Neuronal stem cell (in vitro differentiated cells): ENCODE measurements at regions not wholly inside any gene's neighbourhood (a gene's known extent, or its start where the extent isn't known, plus 50 kb on each side); places are given as distances from the start of the nearest gene placed in this dataset.

Source experiments
- DNase-seq: peaks from one replicate; pipeline ENCODE4 v3.0.0-alpha.2; 2013; ENCODE audit warnings: low spot score
- H2AFZ ChIP-seq: one replicate; pipeline ENCODE4 v1.6.1; 2013; ENCODE audit warnings: mild to moderate bottlenecking, low read length, inconsistent platforms
- H2AK5ac ChIP-seq: 2 replicates; pipeline ENCODE4 v1.6.1; 2013; ENCODE audit warnings: low read depth, mild to moderate bottlenecking, inconsistent platforms, low read length, moderate library complexity, mixed read lengths
- H2BK120ac ChIP-seq: 2 replicates; pipeline ENCODE4 v1.6.1; 2013; ENCODE audit warnings: low read depth, mild to moderate bottlenecking, inconsistent platforms, low read length, moderate library complexity, mixed read lengths
- H2BK12ac ChIP-seq: one replicate; pipeline ENCODE4 v1.6.1; 2013; ENCODE audit warnings: low read length, inconsistent platforms
- H2BK15ac ChIP-seq: 2 replicates; pipeline ENCODE4 v1.6.1; 2013; ENCODE audit warnings: mild to moderate bottlenecking, low read length, inconsistent platforms, mixed read lengths
- H2BK5ac ChIP-seq: one replicate; pipeline ENCODE4 v1.6.1; 2013; ENCODE audit warnings: inconsistent platforms, mild to moderate bottlenecking, low read length, moderate library complexity
- H3K14ac ChIP-seq: one replicate; pipeline ENCODE4 v1.6.1; 2013; ENCODE audit warnings: low read length, inconsistent platforms
- H3K18ac ChIP-seq: 2 replicates; pipeline ENCODE4 v1.6.1; 2013; ENCODE audit warnings: low read length, inconsistent platforms
- H3K23ac ChIP-seq: 2 replicates; pipeline ENCODE4 v1.6.1; 2013; ENCODE audit warnings: low read depth, mild to moderate bottlenecking, mixed read lengths, low read length, inconsistent platforms; ENCODE audit not compliant: poor library complexity
- H3K27ac ChIP-seq: replicated peaks from 3 replicates; pipeline ENCODE4 v1.5.1; 2013; ENCODE audit warnings: low read length, inconsistent platforms
- H3K27me3 ChIP-seq, 3 experiments: 2 replicates each; pipeline ENCODE4 v1.6.1; 2013; ENCODE audit warnings: low read length in 3 of 3, mild to moderate bottlenecking in 2 of 3, inconsistent platforms in 1 of 3, low read depth in 1 of 3, mixed read lengths in 1 of 3, moderate library complexity in 1 of 3; ENCODE audit not compliant: control insufficient read depth in 3 of 3, insufficient read depth in 3 of 3
- H3K36me3 ChIP-seq, 2 donors: replicated peaks in 1 of 2; 2 replicates each; pipeline ENCODE4 v1.6.1; 2013; ENCODE audit warnings: low read length in 2 of 2; ENCODE audit not compliant: control insufficient read depth in 2 of 2, insufficient read depth in 2 of 2
- H3K4ac ChIP-seq: 2 replicates; pipeline ENCODE4 v1.6.1; 2013; ENCODE audit warnings: inconsistent platforms, mild to moderate bottlenecking, low read length, moderate library complexity
- H3K4me1 ChIP-seq, 2 donors: 1 replicate in 1 of 2; 2 replicates in 1 of 2; pipeline ENCODE4 v1.6.1; 2013; ENCODE audit warnings: low read length in 2 of 2, low read depth in 1 of 2; ENCODE audit not compliant: control insufficient read depth in 2 of 2, insufficient read depth in 1 of 2
- H3K4me2 ChIP-seq: one replicate; pipeline ENCODE4 v1.6.1; 2013; ENCODE audit warnings: mild to moderate bottlenecking, low read length, inconsistent platforms; ENCODE audit not compliant: insufficient read depth, poor library complexity, severe bottlenecking
- H3K4me3 ChIP-seq, 2 donors: 2 replicates each; pipeline ENCODE4 v1.5.1; 2013; ENCODE audit warnings: low read length in 2 of 2, mild to moderate bottlenecking in 2 of 2, inconsistent platforms in 1 of 2, moderate library complexity in 1 of 2
- H3K79me1 ChIP-seq: one replicate; pipeline ENCODE4 v1.6.1; 2013; ENCODE audit warnings: low read depth, mild to moderate bottlenecking, inconsistent platforms, low read length, moderate library complexity
- H3K9ac ChIP-seq: one replicate; pipeline ENCODE4 v1.6.1; 2013; ENCODE audit warnings: mild to moderate bottlenecking, low read depth, low read length, inconsistent platforms; ENCODE audit not compliant: poor library complexity
- H3K9me3 ChIP-seq, 2 donors: replicated peaks in 1 of 2; 2 replicates each; pipeline versions ENCODE3 to v1.6.1; 2013; ENCODE audit warnings: low read length in 2 of 2, mild to moderate bottlenecking in 2 of 2, inconsistent platforms in 1 of 2, low read depth in 1 of 2, mixed read lengths in 1 of 2, moderate library complexity in 1 of 2; ENCODE audit not compliant: control insufficient read depth in 2 of 2, insufficient read depth in 1 of 2
- H4K8ac ChIP-seq: one replicate; pipeline ENCODE4 v1.6.1; 2013; ENCODE audit warnings: low read depth, mild to moderate bottlenecking, inconsistent platforms, low read length, moderate library complexity
- H4K91ac ChIP-seq: one replicate; pipeline ENCODE4 v1.6.1; 2013; ENCODE audit warnings: low read length, low read depth, mild to moderate bottlenecking, inconsistent platforms; ENCODE audit not compliant: poor library complexity
- WGBS, 2 donors: extraction: QIAGEN DNeasy Blood & Tissue Kit; methylation state at CpG; one replicate each; pipeline ENCODE4 v1.1.7; 2013; ENCODE audit warnings: missing lambda C conversion rate in 2 of 2, mixed read lengths in 1 of 2; ENCODE audit not compliant: insufficient read length in 2 of 2, insufficient replicate concordance in 1 of 2; ENCODE audit errors: extremely low coverage in 2 of 2; 5-methylcytosine and 5-hydroxymethylcytosine counted together

GRCh38 chr2:189372688-189373257 lies 68.5 kb upstream of the WDR75 start:
- no peaks in the 10 kb centered on the region for H3K36me3 ChIP-seq
- no CpG with 5 or more reads among the region's 1 CpG for WGBS, 2 donors

GRCh38 chr2:189374481-189374880 lies 66.8 kb upstream of the WDR75 start:
- Histone ChIP-seq H2BK120ac (no peak overlapping the region), H3K18ac (no peak overlapping the region), H2BK15ac (no peak overlapping the region), H3K4ac (no peak overlapping the region), H3K9ac (no peak overlapping the region), H4K91ac (no peak overlapping the region), H3K14ac (no peak overlapping the region), H2AFZ (no peak overlapping the region), H3K4me3 (no peak overlapping the region), H3K27me3 (no peaks in the 10 kb centered on the region), H3K36me3 (no peaks in the 10 kb centered on the region), H3K27ac (no peak overlapping the region), H4K8ac (no peak overlapping the region), H3K4me1 (peaks cover 0 to 8% of the 10 kb centered on the region in 2 donors), H3K79me1 (no peaks in the 10 kb centered on the region), H2BK12ac (no peak overlapping the region), H3K23ac (no peak overlapping the region), H2BK5ac (no peak overlapping the region), H2AK5ac (no peak overlapping the region), H3K4me2 (no peak overlapping the region), H3K9me3 (no peaks in the 10 kb centered on the region)
- no peak for DNase-seq

More at GRCh38 chr2:189372688-189373257, 68.5 kb upstream of the WDR75 start:
- peaks cover 0 to 6% of the 10 kb centered on the region in 2 donors for H3K4me1 ChIP-seq
- no peak overlapping the region for H2BK120ac ChIP-seq
- no peak overlapping the region for H2AK5ac ChIP-seq
- no peaks in the 10 kb centered on the region for H3K27me3 ChIP-seq
- no peak overlapping the region for H3K18ac ChIP-seq
- no peak overlapping the region for H4K8ac ChIP-seq
- H2BK12ac ChIP-seq = no peak overlapping the region
- DNase-seq = no peak
- no peak overlapping the region for H2BK5ac ChIP-seq
- H4K91ac ChIP-seq = no peak overlapping the region
- no peak overlapping the region for H3K4me3 ChIP-seq
- H3K14ac ChIP-seq = no peak overlapping the region
- no peak overlapping the region for H2AFZ ChIP-seq
- H3K4me2 ChIP-seq = no peak overlapping the region
- H3K9ac ChIP-seq = no peak overlapping the region
- H3K79me1 ChIP-seq = no peaks in the 10 kb centered on the region
- no peak overlapping the region for H3K27ac ChIP-seq
- H3K23ac ChIP-seq = no peak overlapping the region
- H2BK15ac ChIP-seq = no peak overlapping the region
- H3K9me3 ChIP-seq = no peaks in the 10 kb centered on the region
- no peak overlapping the region for H3K4ac ChIP-seq

- Histone ChIP-seq H3K27me3 (no peaks in the 10 kb centered on the region), H3K23ac (no peak overlapping the region), H2AK5ac (no peak overlapping the region), H3K4ac (no peak overlapping the region), H3K4me3 (no peak overlapping the region), H2BK12ac (no peak overlapping the region), H2BK5ac (no peak overlapping the region), H4K8ac (no peak overlapping the region), H3K18ac (no peak overlapping the region), H2AFZ (no peak overlapping the region), H3K27ac (no peak overlapping the region), H3K9ac (no peak overlapping the region), H3K4me2 (no peak overlapping the region), H4K91ac (no peak overlapping the region), H3K9me3 (no peaks in the 10 kb centered on the region), H2BK15ac (no peak overlapping the region), H3K14ac (no peak overlapping the region), H2BK120ac (no peak overlapping the region), H3K4me1 (peaks cover 0 to 8% of the 10 kb centered on the region in 2 donors), H3K36me3 (no peaks in the 10 kb centered on the region), H3K79me1 (no peaks in the 10 kb centered on the region)
- DNase-seq = no peak
Measured at GRCh38 chr2:189375842-189376241, 65.4 kb upstream of the WDR75 start.

- H2BK12ac ChIP-seq = no peak overlapping the region
- no peaks in the 10 kb centered on the region for H3K27me3 ChIP-seq
- no CpG with 5 or more reads among the region's 2 CpGs for WGBS, 2 donors
- peaks cover 0 to 4% of the 10 kb centered on the region in 2 donors for H3K4me1 ChIP-seq
- no peak overlapping the region for H4K8ac ChIP-seq
- no peak overlapping the region for H2AK5ac ChIP-seq
- no peaks in the 10 kb centered on the region for H3K79me1 ChIP-seq
- H3K23ac ChIP-seq = no peak overlapping the region
- H3K9me3 ChIP-seq = peaks cover 0 to 3% of the 10 kb centered on the region in 2 donors
- H3K14ac ChIP-seq = no peak overlapping the region
- H3K27ac ChIP-seq = no peak overlapping the region
- peak overlapping the region; percentile 11 for H2AFZ ChIP-seq
- no peak overlapping the region for H3K4me2 ChIP-seq
- no peak overlapping the region for H2BK15ac ChIP-seq
- H3K36me3 ChIP-seq = no peaks in the 10 kb centered on the region
- H3K4me3 ChIP-seq = no peak overlapping the region
- no peak overlapping the region for H3K18ac ChIP-seq
- H3K4ac ChIP-seq = no peak overlapping the region
- no peak overlapping the region for H4K91ac ChIP-seq
- H3K9ac ChIP-seq = no peak overlapping the region
- no peak overlapping the region for H2BK5ac ChIP-seq
- no peak for DNase-seq
- no peak overlapping the region for H2BK120ac ChIP-seq
Measured at GRCh38 chr2:189379287-189379630, 62.0 kb upstream of the WDR75 start.
